DMS114 treated with DMSO at 0.1 percent for 48 hours (cell line): ENCODE measurements at regions not wholly inside any gene's neighbourhood (a gene's known extent, or its start where the extent isn't known, plus 50 kb on each side); places are given as distances from the start of the nearest gene placed in this dataset.

ENCODE experiments used
- DNase-seq: peaks from one replicate; lab custom pipeline; 2025; ENCODE audit not compliant: unreplicated experiment; lab: John Stamatoyannopoulos, UW

DNA sequence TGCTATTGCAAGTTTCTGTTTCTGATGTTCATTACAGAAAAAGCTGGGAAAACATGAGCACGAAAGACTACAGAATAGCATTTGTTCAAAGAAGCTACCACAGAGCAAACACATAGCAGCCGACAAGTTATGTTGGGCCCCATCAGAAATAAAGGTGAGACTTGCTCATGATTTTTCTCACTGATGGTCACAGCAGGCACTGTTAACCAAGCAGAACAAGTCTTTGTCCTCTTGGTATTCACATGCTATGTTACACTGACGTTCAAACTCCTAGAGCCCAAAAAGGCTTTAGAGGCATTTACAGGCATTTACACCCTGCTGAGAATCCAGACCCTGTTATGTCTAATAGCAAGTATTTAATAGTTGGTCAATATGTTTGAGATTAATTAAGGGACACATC, 235.0 kb upstream of the HNMT start:
- no peak for DNase-seq

- DNase-seq: no peak
Measured at GRCh38 chr2:137737559-137737958, 226.7 kb upstream of the HNMT start.

GRCh38 chr2:137741784-137742362, 222.4 kb upstream of the HNMT start:
- DNase-seq: no peak

DNA sequence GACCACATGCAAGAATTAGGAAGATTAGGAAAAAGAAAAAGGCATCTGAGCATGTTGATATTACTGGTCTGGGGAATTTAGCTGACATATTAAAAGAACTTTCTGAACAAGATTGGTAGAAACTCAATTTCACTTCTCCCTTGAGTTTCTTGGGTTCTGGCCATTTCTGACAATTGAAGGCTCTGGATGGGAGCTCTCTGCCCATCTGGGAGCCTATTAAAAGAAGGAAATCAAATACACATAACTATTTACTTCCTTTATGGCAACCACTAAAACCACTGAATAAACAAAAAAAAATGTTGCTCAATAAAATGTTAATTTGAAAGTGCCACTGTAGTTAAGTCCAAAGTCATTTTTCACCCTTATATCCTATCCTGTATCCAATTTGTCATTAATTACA, 216.8 kb upstream of the HNMT start:
- DNase-seq: no peak

GRCh38 chr2:137748533-137748932, 215.7 kb upstream of the HNMT start:
- DNase-seq: no peak

DNA sequence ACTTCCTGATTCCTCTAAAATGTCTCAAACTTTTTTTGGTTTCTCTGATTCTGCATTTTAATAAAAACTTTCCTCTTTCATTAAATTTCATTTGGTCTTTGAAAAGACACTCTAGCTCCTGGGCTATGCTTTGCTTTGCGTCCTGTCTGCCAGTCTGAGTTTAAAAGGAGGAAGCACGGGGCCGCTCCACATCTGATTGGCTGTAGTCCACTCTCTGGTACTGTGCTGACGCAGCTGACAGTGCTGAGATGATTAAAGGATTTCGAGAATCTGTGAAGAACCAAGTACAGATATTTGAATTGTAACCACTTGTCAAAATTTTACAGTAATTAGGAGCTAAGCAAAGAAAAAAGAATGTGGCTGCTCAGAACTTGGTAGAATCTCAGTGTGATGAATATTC, 199.6 kb upstream of the HNMT start:
- no peak for DNase-seq

- DNase-seq: no peak
Measured at GRCh38 chr2:137769406-137769805, 194.9 kb upstream of the HNMT start.

GRCh38 chr2:137770166-137770565, 194.1 kb upstream of the HNMT start:
- DNase-seq: no peak

- DNase-seq: no peak
Measured at GRCh38 chr2:137771064-137771463, 193.2 kb upstream of the HNMT start.

GRCh38 chr2:137772451-137772850, 191.8 kb upstream of the HNMT start:
- no peak for DNase-seq

DNA sequence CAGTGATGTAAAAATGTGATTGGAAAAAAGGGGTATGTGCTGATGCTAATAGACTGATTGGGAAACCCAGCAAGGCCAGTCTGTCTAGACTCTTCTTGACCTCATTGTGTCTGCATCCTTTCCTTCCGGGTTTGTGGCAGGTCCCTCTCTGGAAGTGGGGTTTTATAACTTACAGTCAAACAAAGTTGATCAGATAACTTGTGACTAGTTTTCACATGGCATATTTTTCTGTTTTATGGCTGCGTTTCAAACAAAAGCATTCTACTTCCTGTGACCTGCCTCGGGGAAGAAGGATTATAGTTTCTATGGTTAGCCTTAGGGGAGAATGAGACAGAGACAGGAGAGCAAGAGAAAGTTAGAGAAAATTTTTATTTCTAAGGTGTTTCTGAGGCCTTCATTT, 188.7 kb upstream of the HNMT start:
- DNase-seq: no peak

GRCh38 chr2:137776697-137777096, 187.6 kb upstream of the HNMT start:
- no peak for DNase-seq

GRCh38 chr2:137797641-137798040, 166.6 kb upstream of the HNMT start:
- no peak for DNase-seq

DNA sequence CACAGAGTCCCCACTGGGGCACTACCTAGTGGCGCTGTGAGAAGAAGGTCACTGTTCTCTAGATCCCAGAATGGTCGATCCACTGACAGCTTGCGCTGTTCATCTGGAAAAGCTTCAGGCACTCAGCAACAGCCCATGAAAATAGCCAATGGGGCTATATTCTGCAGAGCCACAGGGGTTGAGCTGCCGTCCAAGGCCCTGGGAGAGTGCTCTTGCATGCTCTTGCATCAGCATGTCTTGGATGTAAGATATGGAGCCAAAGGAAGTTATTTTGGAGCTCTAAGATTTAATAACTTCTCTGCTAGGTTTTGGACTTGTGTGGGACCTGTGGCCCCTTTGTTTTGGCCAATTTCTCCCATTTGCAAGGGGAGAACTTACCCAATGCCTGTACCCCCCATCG, 164.7 kb upstream of the HNMT start:
- no peak for DNase-seq

DNA sequence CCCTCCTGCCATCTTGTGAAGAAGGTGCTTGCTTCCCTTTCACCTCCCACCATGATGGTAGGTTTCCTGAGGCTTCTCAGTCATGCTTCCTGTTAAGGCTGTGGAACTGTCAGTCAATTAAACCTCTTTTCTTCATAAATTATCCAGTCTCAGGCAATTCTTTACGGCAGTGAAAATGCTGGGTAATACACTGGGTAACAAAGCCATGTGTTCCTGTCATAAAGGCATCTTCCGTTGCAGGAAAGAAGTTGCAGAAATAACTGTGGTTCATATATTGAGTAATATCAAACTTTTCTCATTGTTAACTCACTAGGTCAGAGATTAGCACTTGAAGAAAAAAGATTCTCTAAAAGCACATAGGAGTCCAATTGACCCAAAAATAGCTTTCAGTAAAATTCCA, 163.9 kb upstream of the HNMT start:
- DNase-seq: no peak

- DNase-seq: no peak
Measured at GRCh38 chr2:137801228-137801627, 163.0 kb upstream of the HNMT start.

DNA sequence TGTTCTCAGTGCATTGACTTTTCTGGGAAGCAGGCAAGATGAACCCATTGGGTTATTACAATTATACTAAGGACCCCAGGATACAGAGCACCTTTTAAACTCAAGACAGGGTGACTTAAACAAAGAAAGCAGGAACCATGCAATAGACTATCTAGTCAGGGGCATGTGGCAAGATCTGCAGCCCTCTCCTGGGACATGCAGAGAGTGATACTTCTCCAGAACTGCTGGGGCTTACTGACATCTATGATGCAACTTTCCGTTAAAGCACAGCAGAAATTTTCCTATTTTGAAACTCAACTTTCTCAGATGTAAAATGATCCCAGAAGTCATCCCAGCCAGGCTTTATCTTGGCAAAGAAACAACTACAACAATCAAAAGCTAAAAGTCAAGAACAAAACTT, 162.2 kb upstream of the HNMT start:
- DNase-seq: no peak

DNA sequence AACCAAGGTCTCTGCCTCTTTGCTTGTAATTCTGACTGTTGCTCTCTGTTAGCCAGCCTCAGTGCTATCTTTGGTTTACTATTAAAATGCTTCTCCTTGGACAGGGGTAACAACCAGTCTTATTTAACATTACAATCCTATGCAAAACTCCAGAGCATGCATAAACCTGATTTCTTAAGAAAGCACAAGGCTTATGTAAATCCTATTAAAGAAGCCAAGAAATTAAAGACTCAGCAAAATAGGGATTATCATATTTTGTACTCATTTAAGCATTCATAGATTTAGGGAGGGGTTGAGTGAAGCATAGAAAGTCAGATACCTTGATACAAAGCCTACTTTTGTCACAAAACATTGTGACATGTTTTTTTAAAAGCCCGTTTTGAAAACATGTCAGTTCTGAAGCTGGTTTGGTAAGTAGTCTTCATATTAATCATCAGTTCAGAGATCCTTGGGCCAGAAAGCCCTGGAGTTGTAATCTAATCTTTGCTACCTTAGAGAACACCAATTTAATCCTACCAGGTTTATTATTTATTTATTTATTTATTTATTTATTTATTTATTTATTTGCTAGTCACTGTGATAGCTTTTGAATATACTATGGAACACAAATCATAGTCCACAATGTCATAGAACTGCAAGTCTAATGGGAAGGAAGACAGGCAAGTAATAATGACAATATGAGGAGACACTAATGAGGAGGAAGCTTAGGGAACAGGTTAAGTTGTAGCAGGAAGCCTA, 158.0 kb upstream of the HNMT start:
- no peak for DNase-seq

GRCh38 chr2:137809252-137809651, 155.0 kb upstream of the HNMT start:
- DNase-seq: no peak

- DNase-seq: no peak
Measured at GRCh38 chr2:137809837-137810236, 154.4 kb upstream of the HNMT start.

DNA sequence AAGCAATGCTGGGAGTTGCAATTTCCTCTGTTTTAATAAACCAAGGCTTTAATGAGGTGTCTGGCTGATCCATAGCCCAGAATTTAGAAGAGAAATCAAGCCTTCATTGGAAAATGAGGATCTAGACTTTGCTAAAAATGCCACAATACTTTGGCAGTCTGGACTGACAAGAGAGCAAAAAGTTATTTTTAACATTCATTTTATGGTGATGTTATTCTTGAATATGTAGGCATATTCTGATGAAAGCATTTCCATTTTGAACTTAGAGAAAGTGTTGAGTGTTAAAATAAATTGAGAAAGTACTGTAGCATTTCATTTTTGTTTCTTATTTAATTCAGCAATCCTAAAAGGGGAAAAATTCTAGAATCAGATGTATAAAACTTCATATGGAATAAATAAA, 151.8 kb upstream of the HNMT start:
- DNase-seq: no peak

- DNase-seq: no peak
Measured at GRCh38 chr2:137813176-137813575, 151.1 kb upstream of the HNMT start.

DNA sequence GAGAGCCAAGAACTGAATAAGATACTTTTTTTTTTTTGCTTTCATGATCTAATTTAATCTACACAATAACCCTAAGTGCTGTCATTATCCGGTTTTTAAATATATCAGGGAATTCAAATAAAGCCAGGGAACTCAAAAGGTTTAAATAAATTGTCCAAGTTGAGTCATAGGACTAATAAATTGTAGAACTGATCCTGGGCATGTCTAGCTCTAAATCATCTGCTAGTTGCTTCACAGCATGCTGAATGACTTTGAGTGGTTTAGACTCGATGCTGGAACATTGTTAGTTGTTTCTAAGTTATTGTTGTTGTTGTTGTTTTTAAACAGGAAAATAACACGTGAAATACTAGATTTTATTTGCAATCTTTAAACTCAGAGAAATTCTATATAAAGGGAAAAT, 147.2 kb upstream of the HNMT start:
- DNase-seq: no peak
